OCI-LY7 (cell line): ENCODE measurements at regions not wholly inside any gene's neighbourhood (a gene's known extent, or its start where the extent isn't known, plus 50 kb on each side); places are given as distances from the start of the nearest gene placed in this dataset.
"Not testable (repeated sequence)": the region's sequence is repeated elsewhere in the genome, so short reads cannot be mapped to it uniquely, and the experiment has no call there.

Experiments used
- CTCF ChIP-seq: fragments of 200-600 bp; sonication (generic); conservative IDR thresholded peaks from 2 replicates; pipeline ENCODE4 v1.5.1; 2014; ENCODE audit warnings: mild to moderate bottlenecking, antibody characterized with exemption, low read length, moderate library complexity, mixed read lengths
- EZH2phosphoT487 ChIP-seq: fragments of 200-600 bp; sonication (generic); IDR thresholded peaks from 2 replicates; pipeline ENCODE4 v1.6.1; 2018; ENCODE audit warnings: low read depth, borderline replicate concordance, mild to moderate bottlenecking, mixed run types, antibody characterized with exemption, low read length, moderate library complexity, mixed read lengths

DNA sequence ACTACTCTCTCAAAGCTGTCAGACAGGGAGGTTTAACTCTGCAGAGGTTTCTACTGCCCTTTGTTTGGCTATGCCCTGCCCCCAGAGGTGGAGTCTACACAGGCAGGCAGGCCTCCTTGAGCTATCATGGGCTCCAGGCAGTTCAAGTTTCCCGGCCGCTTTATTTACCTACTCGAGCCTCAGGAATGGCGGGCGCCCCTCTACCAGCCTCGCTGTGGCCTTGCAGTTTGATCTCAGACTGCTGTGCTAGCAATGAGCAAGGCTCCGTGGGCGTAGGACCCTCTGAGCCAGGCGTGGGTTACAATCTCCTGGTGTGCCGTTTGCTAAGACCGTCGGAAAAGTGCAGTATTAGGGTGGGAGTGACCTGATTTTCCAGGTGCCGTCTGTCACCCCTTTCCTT, 124.3 kb downstream of the PTCHD1 start:
- TF ChIP-seq CTCF, EZH2phosphoT487: not testable (repeated sequence)
